ENCODE measurements at regions not wholly inside any gene's neighbourhood (a gene's known extent, or its start where the extent isn't known, plus 50 kb on each side); places are given as distances from the start of the nearest gene placed in this dataset.
A peak's percentile ranks its signal among the peaks of the same experiment; 100 is the strongest.
"Not testable (repeated sequence)": the region's sequence is repeated elsewhere in the genome, so short reads cannot be mapped to it uniquely, and the experiment has no call there.

DNA sequence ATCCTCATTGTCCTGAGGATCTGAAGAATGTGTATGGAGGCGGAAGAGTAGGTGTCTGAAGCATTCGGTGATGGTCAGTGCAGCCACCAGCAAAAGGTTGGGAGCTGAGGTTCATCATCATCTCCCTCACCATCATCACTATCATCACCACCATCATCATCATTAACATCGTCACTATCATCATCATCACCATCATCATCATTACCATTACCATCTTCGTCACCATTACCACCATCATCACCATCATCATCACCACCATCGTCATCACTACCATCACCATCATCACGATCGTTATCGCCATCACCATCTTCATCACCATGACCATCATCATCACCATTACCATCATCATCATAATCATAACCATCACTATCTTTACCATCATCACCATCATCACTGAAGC, 90.8 kb upstream of the TMEM132D start:
- H3K4me1 ChIP-seq (ENCODE audit: control insufficient read depth, insufficient read depth, low read length): no peaks in the 10 kb centered on the region
- no peak overlapping the region for H3K27ac ChIP-seq (ENCODE audit: low read length)
- H3K4me3 ChIP-seq (ENCODE audit: low read length): no peak overlapping the region
- H3K27me3 ChIP-seq (ENCODE audit: control insufficient read depth, insufficient read depth, low read length): no peaks in the 10 kb centered on the region
- DNase-seq (ENCODE audit: low read depth, low spot score): no peak
- H3K9me3 ChIP-seq (ENCODE audit: control insufficient read depth, insufficient read depth, low read length): peaks cover 23% of the 10 kb centered on the region
- no peaks in the 10 kb centered on the region for H3K36me3 ChIP-seq (ENCODE audit: control insufficient read depth, insufficient read depth, low read length)
- 100% methylated on average over 6 of the region's 8 CpGs for WGBS (ENCODE audit: insufficient coverage, insufficient read length)

DNA sequence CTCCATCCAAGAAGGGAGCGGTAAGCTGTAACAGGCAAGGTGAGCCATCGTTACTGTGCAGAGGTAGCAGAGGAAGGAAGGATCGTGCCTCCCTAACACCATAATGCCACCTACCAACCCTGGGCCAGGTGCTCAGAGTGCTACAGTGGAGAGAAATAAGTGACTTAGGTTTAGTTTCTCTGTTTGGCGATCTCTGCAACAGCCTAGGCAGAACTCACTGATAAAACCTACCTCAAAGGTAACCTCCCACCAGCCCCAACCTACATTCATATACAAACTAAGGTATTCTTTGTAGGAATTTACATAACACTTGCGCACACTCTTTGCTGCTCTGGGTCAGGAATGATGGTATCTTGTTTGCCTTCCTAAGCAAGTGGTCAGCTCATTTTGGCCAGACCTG, 93.4 kb upstream of the TMEM132D start:
- Histone ChIP-seq H3K36me3 (ENCODE audit: control insufficient read depth, insufficient read depth, low read length) (no peaks in the 10 kb centered on the region), H3K27ac (ENCODE audit: low read length) (no peak overlapping the region), H3K27me3 (ENCODE audit: control insufficient read depth, insufficient read depth, low read length) (no peaks in the 10 kb centered on the region), H3K4me3 (ENCODE audit: low read length) (no peak overlapping the region), H3K4me1 (ENCODE audit: control insufficient read depth, insufficient read depth, low read length) (no peaks in the 10 kb centered on the region), H3K9me3 (ENCODE audit: control insufficient read depth, insufficient read depth, low read length) (peaks cover 24% of the 10 kb centered on the region)
- DNase-seq (ENCODE audit: low read depth, low spot score): no peak
- WGBS (ENCODE audit: insufficient coverage, insufficient read length): no CpG with 5 or more reads among the region's 5 CpGs

DNA sequence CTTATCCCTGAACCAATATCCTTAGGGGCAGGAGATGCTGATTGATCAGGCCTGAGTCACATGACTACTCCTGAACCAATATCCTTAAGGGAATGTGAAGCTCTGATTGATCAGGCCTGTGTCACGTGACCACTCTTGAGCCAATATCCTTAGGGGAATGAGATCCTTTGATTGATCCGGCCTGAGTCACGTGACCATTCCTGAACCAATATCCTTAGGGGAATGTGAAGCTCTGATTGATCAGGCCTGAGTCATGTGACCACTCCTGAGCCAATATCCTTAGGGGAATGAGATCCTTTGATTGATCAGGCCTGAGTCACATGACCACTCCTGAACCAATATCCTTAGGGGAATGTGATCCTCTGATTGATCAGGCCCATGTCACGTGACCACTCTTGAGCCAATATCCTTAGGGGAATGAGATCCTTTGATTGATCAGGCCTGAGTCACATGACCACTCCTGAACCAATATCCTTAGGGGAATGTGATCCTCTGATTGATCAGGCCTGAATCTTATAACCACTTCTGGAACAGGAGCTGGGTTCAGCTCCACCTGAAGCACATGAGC, 100.6 kb upstream of the TMEM132D start:
- H3K4me1 ChIP-seq (ENCODE audit: control insufficient read depth, insufficient read depth, low read length); H3K27me3 ChIP-seq (ENCODE audit: control insufficient read depth, insufficient read depth, low read length); DNase-seq (ENCODE audit: low read depth, low spot score); H3K36me3 ChIP-seq (ENCODE audit: control insufficient read depth, insufficient read depth, low read length); H3K27ac ChIP-seq (ENCODE audit: low read length); H3K4me3 ChIP-seq (ENCODE audit: low read length): not testable (repeated sequence)
- WGBS (ENCODE audit: insufficient coverage, insufficient read length): no CpG with 5 or more reads among the region's 4 CpGs
- peaks cover 21% of the 10 kb centered on the region for H3K9me3 ChIP-seq (ENCODE audit: control insufficient read depth, insufficient read depth, low read length)

DNA sequence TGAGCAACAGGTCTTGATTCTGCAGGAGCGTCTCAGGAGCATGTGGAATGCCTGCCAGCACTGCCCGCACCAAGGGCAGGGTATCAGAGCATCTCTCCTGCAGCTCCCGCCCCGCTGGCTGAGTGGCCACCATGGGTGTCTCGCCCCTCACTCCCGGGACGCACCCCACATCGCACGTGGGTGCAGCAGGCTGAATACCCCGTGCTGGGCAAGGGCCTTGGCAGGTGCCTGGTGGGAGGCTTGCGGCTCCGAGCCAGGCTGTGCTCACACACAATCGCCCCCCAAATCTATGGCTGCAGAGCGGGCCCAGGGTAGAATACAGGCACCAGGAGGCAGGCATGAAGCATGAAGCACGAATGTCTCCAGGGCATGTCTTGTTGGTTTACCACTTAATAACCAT, 103.9 kb upstream of the TMEM132D start:
- Histone ChIP-seq H3K27me3 (ENCODE audit: control insufficient read depth, insufficient read depth, low read length) (no peaks in the 10 kb centered on the region), H3K4me1 (ENCODE audit: control insufficient read depth, insufficient read depth, low read length) (no peaks in the 10 kb centered on the region; the same call in 1 of the 2 replicates), H3K27ac (ENCODE audit: low read length) (no peak overlapping the region), H3K9me3 (ENCODE audit: control insufficient read depth, insufficient read depth, low read length) (peaks cover 23% of the 10 kb centered on the region), H3K36me3 (ENCODE audit: control insufficient read depth, insufficient read depth, low read length) (no peaks in the 10 kb centered on the region), H3K4me3 (ENCODE audit: low read length) (no peak overlapping the region)
- no peak for DNase-seq (ENCODE audit: low read depth, low spot score)
- WGBS (ENCODE audit: insufficient coverage, insufficient read length): no CpG with 5 or more reads among the region's 15 CpGs

DNA sequence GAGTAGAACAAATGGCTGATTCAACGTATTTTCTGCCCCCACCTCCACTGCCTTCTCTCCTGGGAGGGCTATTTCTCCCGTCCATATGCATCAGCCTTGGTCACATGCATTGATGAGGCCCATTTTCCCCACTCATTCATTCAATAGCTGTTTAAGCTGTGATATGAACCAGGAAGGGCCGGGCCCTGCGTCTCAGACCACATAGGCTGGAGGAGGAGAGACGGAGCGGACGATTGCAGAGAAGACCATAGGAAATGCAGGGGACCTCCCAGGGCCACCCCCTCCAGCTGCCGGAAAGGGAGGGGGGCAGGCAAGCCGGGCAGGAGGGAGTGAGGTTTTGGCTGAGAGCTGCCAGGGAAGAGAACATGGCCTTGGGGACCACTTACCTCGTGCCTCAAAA, 104.4 kb upstream of the TMEM132D start:
- H3K9me3 ChIP-seq (ENCODE audit: control insufficient read depth, insufficient read depth, low read length): peaks cover 20% of the 10 kb centered on the region
- no CpG with 5 or more reads among the region's 10 CpGs for WGBS (ENCODE audit: insufficient coverage, insufficient read length)
- H3K4me1 ChIP-seq (ENCODE audit: control insufficient read depth, insufficient read depth, low read length): no peaks in the 10 kb centered on the region; the same call in 1 of the 2 replicates
- no peak overlapping the region for H3K4me3 ChIP-seq (ENCODE audit: low read length)
- H3K27ac ChIP-seq (ENCODE audit: low read length): no peak overlapping the region
- no peak for DNase-seq (ENCODE audit: low read depth, low spot score)
- no peaks in the 10 kb centered on the region for H3K36me3 ChIP-seq (ENCODE audit: control insufficient read depth, insufficient read depth, low read length)
- H3K27me3 ChIP-seq (ENCODE audit: control insufficient read depth, insufficient read depth, low read length): no peaks in the 10 kb centered on the region

DNA sequence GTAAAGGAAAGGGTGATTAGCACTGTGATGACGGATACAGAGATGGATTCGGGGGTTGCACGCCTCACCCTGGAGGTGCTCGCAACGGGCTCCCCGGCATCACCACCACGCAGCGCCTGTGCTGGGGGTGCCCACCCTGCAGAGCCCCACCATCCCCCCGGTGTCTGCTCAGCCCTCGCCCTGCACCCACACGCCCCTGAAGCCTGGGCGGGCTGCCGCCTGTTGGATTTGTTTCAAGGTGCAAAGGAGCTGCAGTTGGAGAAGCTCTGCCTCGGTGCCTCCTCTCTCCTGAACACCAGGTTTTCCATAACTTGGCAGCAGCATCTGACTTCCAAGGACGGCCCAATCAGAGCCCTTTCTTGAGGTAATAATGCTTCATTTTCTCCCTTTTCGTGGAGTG, 106.1 kb upstream of the TMEM132D start:
- H3K4me1 ChIP-seq (ENCODE audit: control insufficient read depth, insufficient read depth, low read length): no peaks in the 10 kb centered on the region; the same call in 1 of the 2 replicates

DNA sequence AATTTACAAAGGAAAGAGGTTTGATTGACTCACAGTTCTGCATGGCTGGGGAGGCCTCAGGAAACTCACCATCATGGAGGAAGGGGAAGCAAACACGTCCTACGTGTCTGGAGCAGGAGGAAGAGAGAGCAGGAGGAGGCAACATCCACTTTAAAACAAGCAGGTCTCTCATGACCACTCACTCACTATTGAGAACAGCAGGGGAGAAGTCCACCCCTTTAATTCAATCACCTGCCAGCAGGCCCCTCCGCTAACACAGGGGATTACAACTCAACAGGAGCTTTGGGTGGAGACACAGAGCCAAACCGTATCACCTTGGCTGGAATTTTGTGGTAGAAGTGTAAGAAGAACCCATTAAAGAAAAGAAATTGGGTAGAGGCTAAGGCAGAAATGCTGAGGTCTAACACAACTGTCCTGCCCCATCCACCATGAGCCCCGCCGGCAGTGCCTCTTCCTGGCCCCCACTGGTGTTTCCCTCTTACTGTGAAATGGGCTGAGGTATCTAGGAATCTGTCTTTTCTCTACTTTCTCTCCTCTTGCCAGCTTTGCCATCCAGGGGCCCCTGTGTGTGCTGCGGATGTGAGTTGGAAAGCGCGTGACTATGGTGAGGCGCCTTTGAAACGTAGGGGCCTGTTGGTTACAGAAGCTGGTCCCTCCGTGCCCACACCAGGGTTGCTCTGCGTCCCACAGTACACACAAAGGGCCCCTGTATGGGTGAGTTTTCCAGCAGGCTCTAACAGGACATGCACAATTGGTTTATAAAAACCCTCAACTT, 108.0 kb upstream of the TMEM132D start:
- Histone ChIP-seq H3K27me3 (ENCODE audit: control insufficient read depth, insufficient read depth, low read length) (no peaks in the 10 kb centered on the region), H3K36me3 (ENCODE audit: control insufficient read depth, insufficient read depth, low read length) (no peaks in the 10 kb centered on the region), H3K27ac (ENCODE audit: low read length) (no peak overlapping the region), H3K4me3 (ENCODE audit: low read length) (no peak overlapping the region), H3K4me1 (ENCODE audit: control insufficient read depth, insufficient read depth, low read length) (no peaks in the 10 kb centered on the region; the same call in 1 of the 2 replicates), H3K9me3 (ENCODE audit: control insufficient read depth, insufficient read depth, low read length) (peaks cover 25% of the 10 kb centered on the region)
- DNase-seq (ENCODE audit: low read depth, low spot score): no peak
- no CpG with 5 or more reads among the region's 13 CpGs for WGBS (ENCODE audit: insufficient coverage, insufficient read length)

More for the DNA sequence above, 106.1 kb upstream of the TMEM132D start:
- H3K36me3 ChIP-seq (ENCODE audit: control insufficient read depth, insufficient read depth, low read length): no peaks in the 10 kb centered on the region
- H3K9me3 ChIP-seq (ENCODE audit: control insufficient read depth, insufficient read depth, low read length): peaks cover 26% of the 10 kb centered on the region
- WGBS (ENCODE audit: insufficient coverage, insufficient read length): no CpG with 5 or more reads among the region's 16 CpGs
- no peaks in the 10 kb centered on the region for H3K27me3 ChIP-seq (ENCODE audit: control insufficient read depth, insufficient read depth, low read length)
- no peak overlapping the region for H3K27ac ChIP-seq (ENCODE audit: low read length)
- no peak overlapping the region for H3K4me3 ChIP-seq (ENCODE audit: low read length)
- DNase-seq (ENCODE audit: low read depth, low spot score): no peak

DNA sequence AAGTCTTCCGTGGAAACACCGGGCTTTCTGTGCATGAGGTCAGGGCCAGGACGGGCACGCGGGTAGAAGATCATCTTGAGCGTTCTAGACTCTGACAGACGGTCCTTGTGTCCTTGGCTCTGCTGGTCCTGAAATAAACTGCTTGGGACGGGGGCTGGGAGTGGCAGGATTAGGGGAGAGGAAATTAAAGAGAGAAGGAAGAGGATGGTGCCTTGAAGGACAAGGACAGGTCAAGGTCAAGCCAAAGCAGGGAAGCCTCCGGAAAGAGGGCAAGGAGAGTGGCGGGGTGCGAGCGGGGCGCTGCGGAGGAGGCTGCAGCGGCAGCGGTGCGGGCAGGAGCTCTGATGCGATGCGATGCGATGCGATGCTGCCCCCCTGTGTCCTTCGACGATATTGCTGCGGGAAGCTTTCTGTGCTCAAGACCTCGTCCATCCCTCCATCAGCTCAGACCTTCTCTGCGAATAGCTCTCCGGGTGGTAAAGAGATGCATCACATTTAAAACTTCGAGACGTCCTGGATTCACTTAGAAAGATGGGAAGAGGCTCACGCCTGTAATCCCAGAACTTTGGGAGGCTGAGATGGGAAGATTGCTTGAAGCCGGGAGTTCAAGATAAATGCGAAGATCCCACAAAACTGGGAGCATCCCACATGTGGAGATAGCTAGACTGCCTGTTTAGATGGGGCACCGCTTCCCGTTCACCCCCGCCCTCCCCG, 110.1 kb upstream of the TMEM132D start:
- Histone ChIP-seq H3K27ac (ENCODE audit: low read length) (no peak overlapping the region), H3K36me3 (ENCODE audit: control insufficient read depth, insufficient read depth, low read length) (no peaks in the 10 kb centered on the region), H3K27me3 (ENCODE audit: control insufficient read depth, insufficient read depth, low read length) (no peaks in the 10 kb centered on the region), H3K9me3 (ENCODE audit: control insufficient read depth, insufficient read depth, low read length) (peaks cover 28% of the 10 kb centered on the region), H3K4me1 (ENCODE audit: control insufficient read depth, insufficient read depth, low read length) (no peaks in the 10 kb centered on the region; the same call in 1 of the 2 replicates), H3K4me3 (ENCODE audit: low read length) (no peak overlapping the region)
- DNase-seq (ENCODE audit: low read depth, low spot score): peak; percentile 1
- WGBS (ENCODE audit: insufficient coverage, insufficient read length): no CpG with 5 or more reads among the region's 36 CpGs

DNA sequence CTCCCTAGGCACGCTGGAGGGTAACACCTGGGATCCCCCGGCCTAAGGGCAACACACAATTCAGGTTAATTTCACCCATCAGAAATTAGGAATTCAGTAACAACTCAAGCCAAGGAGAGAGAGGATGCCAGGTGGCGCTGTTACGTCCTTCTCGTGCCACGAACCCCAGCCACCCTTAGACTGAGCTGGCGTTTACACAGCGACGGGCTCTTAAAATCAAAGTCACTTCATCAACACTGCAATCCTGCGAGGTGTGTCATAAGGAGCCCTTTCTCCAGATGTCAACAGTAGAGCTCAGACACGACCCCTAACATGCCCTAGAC, 110.6 kb upstream of the TMEM132D start:
- H3K27ac ChIP-seq (ENCODE audit: low read length): no peak overlapping the region
- WGBS (ENCODE audit: insufficient coverage, insufficient read length): no CpG with 5 or more reads among the region's 11 CpGs
- peaks cover 24% of the 10 kb centered on the region for H3K9me3 ChIP-seq (ENCODE audit: control insufficient read depth, insufficient read depth, low read length)
- no peak for DNase-seq (ENCODE audit: low read depth, low spot score)
- no peaks in the 10 kb centered on the region for H3K36me3 ChIP-seq (ENCODE audit: control insufficient read depth, insufficient read depth, low read length)
- H3K4me1 ChIP-seq (ENCODE audit: control insufficient read depth, insufficient read depth, low read length): no peaks in the 10 kb centered on the region; the same call in 1 of the 2 replicates
- H3K4me3 ChIP-seq (ENCODE audit: low read length): no peak overlapping the region
- H3K27me3 ChIP-seq (ENCODE audit: control insufficient read depth, insufficient read depth, low read length): no peaks in the 10 kb centered on the region

DNA sequence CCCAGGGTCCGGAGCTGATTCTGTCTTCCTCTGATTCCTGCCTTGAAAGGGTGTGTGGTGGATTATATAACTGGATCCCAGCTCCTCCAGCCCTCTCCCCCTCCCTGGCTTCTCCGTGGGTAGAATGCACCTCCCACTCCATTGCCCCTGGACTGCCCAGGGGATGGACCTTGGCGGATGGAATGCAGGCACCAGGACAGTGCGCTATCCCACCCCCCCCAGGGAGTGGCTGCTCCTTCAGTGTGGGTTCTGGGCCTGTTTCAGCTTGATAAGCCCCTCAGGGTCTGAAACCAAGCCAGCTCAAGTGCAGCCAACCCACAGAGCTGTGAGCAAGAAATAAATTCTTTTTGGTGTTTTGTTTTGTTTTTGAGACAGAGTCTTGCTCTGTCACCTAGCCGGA, 112.4 kb upstream of the TMEM132D start:
- no peak overlapping the region for H3K27ac ChIP-seq (ENCODE audit: low read length)
- H3K4me3 ChIP-seq (ENCODE audit: low read length): no peak overlapping the region
- DNase-seq (ENCODE audit: low read depth, low spot score): no peak
- no peaks in the 10 kb centered on the region for H3K36me3 ChIP-seq (ENCODE audit: control insufficient read depth, insufficient read depth, low read length)
- no CpG with 5 or more reads among the region's 5 CpGs for WGBS (ENCODE audit: insufficient coverage, insufficient read length)
- no peaks in the 10 kb centered on the region for H3K27me3 ChIP-seq (ENCODE audit: control insufficient read depth, insufficient read depth, low read length)
- H3K9me3 ChIP-seq (ENCODE audit: control insufficient read depth, insufficient read depth, low read length): peaks cover 19% of the 10 kb centered on the region
- H3K4me1 ChIP-seq (ENCODE audit: control insufficient read depth, insufficient read depth, low read length): no peaks in the 10 kb centered on the region; the same call in 1 of the 2 replicates

Data from iPS DF 6.9 (cell line).